SK-N-SH (cell line): ENCODE measurements at regions not wholly inside any gene's neighbourhood (a gene's known extent, or its start where the extent isn't known, plus 50 kb on each side); places are given as distances from the start of the nearest gene placed in this dataset.

Experiments
- CTCF ChIA-PET: fragments of 300-600, 350-600 bp; formaldehyde crosslinking; extraction: SDS; loops from one replicate; lab custom pipeline; 2021; lab: Yijun Ruan, JAX
- POLR2A ChIA-PET: fragments of 350-600 bp; sonication (Branson Sonifier 250); formaldehyde crosslinking; extraction: SDS; loops from one replicate; lab custom pipeline; 2020; ENCODE audit warnings: antibody characterized with exemption, inconsistent platforms; lab: Yijun Ruan, JAX
- DNase-seq: peaks from one replicate; pipeline ENCODE4 v3.0.0; 2012
- H2AFZ ChIP-seq: fragments of 200-600 bp; sonication (generic); 2 replicates; pipeline ENCODE4 v1.8.1; 2016; ENCODE audit warnings: antibody characterized with exemption, mild to moderate bottlenecking, low read depth
- H3F3A ChIP-seq: fragments of 200-600 bp; sonication (generic); replicated peaks from 2 replicates; pipeline ENCODE3; 2016; ENCODE audit warnings: antibody characterized with exemption, mild to moderate bottlenecking; ENCODE audit not compliant: insufficient read depth
- H3K27ac ChIP-seq, 2 experiments: fragments of 200-500 bp in 1 of 2; fragments of 200-600 bp in 1 of 2; sonication (Bioruptor generic) in 1 of 2; sonication (generic), shearing (Covaris generic) in 1 of 2; 2 replicates each; pipeline versions ENCODE4 v1.5.1 to v1.6.1; 2014 to 2016; ENCODE audit warnings: low read depth in 2 of 2, inconsistent platforms in 1 of 2, low read length in 1 of 2, mild to moderate bottlenecking in 1 of 2, mixed read lengths in 1 of 2
- H3K27me3 ChIP-seq: fragments of 200-600 bp; sonication (generic), shearing (Covaris generic); 2 replicates; pipeline ENCODE4 v1.6.1; 2016; ENCODE audit warnings: mixed run types; ENCODE audit not compliant: insufficient read depth
- H3K36me3 ChIP-seq, 2 experiments: fragments of 200-500 bp in 1 of 2; fragments of 200-600 bp in 1 of 2; sonication (Bioruptor generic) in 1 of 2; sonication (generic) in 1 of 2; replicated peaks in 1 of 2; 2 replicates each; pipeline versions ENCODE3 to v1.5.1; 2014 to 2016; ENCODE audit warnings: low read length in 1 of 2, mild to moderate bottlenecking in 1 of 2; ENCODE audit not compliant: insufficient read depth in 2 of 2, control insufficient read depth in 1 of 2
- H3K4me1 ChIP-seq, 2 experiments: fragments of 200-500 bp in 1 of 2; fragments of 200-600 bp in 1 of 2; sonication (Bioruptor generic) in 1 of 2; sonication (generic), shearing (Covaris generic) in 1 of 2; 2 replicates each; pipeline versions ENCODE4 v1.5.1 to v1.6.1; 2014 to 2016; ENCODE audit warnings: low read depth in 1 of 2, low read length in 1 of 2, mixed run types in 1 of 2; ENCODE audit not compliant: insufficient read depth in 2 of 2, control insufficient read depth in 1 of 2
- H3K4me2 ChIP-seq: fragments of 200-600 bp; sonication (generic), shearing (Covaris generic); 2 replicates; pipeline ENCODE4 v1.6.1; 2017; ENCODE audit warnings: mixed run types
- H3K4me3 ChIP-seq, 2 experiments: fragments of 200-500 bp in 1 of 2; fragments of 200-600 bp in 1 of 2; sonication (Bioruptor generic) in 1 of 2; sonication (generic), shearing (Covaris generic) in 1 of 2; 2 replicates each; pipeline versions ENCODE4 v1.5.1 to v1.8.1; 2014 to 2016; ENCODE audit warnings: low read depth in 2 of 2, inconsistent platforms in 1 of 2, low read length in 1 of 2, mild to moderate bottlenecking in 1 of 2, mixed read lengths in 1 of 2, moderate library complexity in 1 of 2
- H3K79me2 ChIP-seq: fragments of 200-600 bp; sonication (generic); 2 replicates; pipeline ENCODE4 v1.8.1; 2017; ENCODE audit warnings: mild to moderate bottlenecking; ENCODE audit not compliant: insufficient read depth
- H3K9ac ChIP-seq: fragments of 200-600 bp; sonication (generic); 2 replicates; pipeline ENCODE4 v1.6.1; 2017; ENCODE audit warnings: mixed run types
- H3K9me2 ChIP-seq: fragments of 200-600 bp; sonication (generic); 2 replicates; pipeline ENCODE4 v1.6.1; 2017; ENCODE audit warnings: mixed run types
- H3K9me3 ChIP-seq: fragments of 200-600 bp; sonication (generic); 2 replicates; pipeline ENCODE4 v1.6.1; 2017; ENCODE audit warnings: mixed run types, mild to moderate bottlenecking, moderate library complexity
- H4K20me1 ChIP-seq: fragments of 200-600 bp; sonication (generic); 2 replicates; pipeline ENCODE4 v1.6.1; 2017; ENCODE audit warnings: mild to moderate bottlenecking, mixed run types; ENCODE audit not compliant: insufficient read depth
- EP300 ChIP-seq, 2 experiments: IDR thresholded peaks; 2 replicates each; pipeline versions ENCODE4 v1.4.0 to v1.6.1; 2012; ENCODE audit warnings: borderline replicate concordance in 1 of 2, low read depth in 1 of 2, low read length in 1 of 2
- EZH2phosphoT487 ChIP-seq: fragments of 200-600 bp; sonication (generic); IDR thresholded peaks from 2 replicates; pipeline ENCODE4 v1.6.1; 2017; ENCODE audit warnings: low read depth, mixed run types, mild to moderate bottlenecking, antibody characterized with exemption, moderate library complexity, borderline replicate concordance
- GATA2 ChIP-seq: sonication (generic); formaldehyde crosslinking; IDR thresholded peaks from 2 replicates; pipeline ENCODE4 v1.5.0; 2020; ENCODE audit warnings: mild to moderate bottlenecking, missing genetic modification reagents
- MAX ChIP-seq: IDR thresholded peaks from 2 replicates; pipeline ENCODE4 v1.4.0; 2012; ENCODE audit warnings: low read depth
- MEF2A ChIP-seq: IDR thresholded peaks from 2 replicates; pipeline ENCODE4 v1.4.0; 2012; ENCODE audit warnings: low read depth, borderline replicate concordance
- NFIC ChIP-seq: IDR thresholded peaks from 2 replicates; pipeline ENCODE4 v1.4.0; 2012; ENCODE audit warnings: borderline replicate concordance
- REST ChIP-seq: IDR thresholded peaks from 2 replicates; pipeline ENCODE4 v1.6.1; 2012; ENCODE audit warnings: mild to moderate bottlenecking, low read depth, low read length, moderate library complexity
- TEAD4 ChIP-seq: IDR thresholded peaks from 2 replicates; pipeline ENCODE4 v1.4.0; 2012; ENCODE audit warnings: mild to moderate bottlenecking, borderline replicate concordance; ENCODE audit not compliant: insufficient read depth
- WGBS: methylation state at CpG from one replicate; pipeline ENCODE4 v1.1.6; 2017; ENCODE audit warnings: low lambda C conversion rate; 5-methylcytosine and 5-hydroxymethylcytosine counted together
- TF ChIP-seq, protein P1 (sequence below): IDR thresholded peaks from 2 replicates; pipeline ENCODE4; 2012

DNA sequence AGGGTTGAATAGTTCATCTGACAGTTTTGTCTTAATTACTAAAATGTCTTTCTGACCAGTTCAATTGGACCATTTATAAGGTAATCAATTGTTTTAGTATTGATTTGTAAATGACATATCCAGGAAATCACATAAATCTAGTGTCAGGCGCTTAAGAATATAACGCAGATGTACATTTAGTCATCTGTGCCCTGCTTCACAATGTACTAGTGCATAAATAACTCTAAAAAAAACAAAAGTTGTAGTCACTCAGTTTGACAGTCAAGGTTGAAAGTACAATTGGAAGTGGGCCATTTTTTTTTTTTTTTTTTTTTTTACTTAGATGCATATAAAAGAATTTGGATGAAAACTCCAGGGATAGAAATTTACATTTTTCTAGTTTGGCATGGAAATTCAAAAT, 490.4 kb downstream of the PTPRC start:
- ChIA-PET POLR2A (no interaction called here), CTCF (no interaction called here)
- WGBS = 67% methylated on average over 2 of the region's 2 CpGs
- Histone ChIP-seq H3K27me3 (no peaks in the 10 kb centered on the region), H3F3A (peaks cover 5% of the 10 kb centered on the region), H3K9ac (no peak overlapping the region), H3K9me3 (no peaks in the 10 kb centered on the region), H3K4me1 (peaks cover 0 to 10% of the 10 kb centered on the region in 2 experiments; a peak in 3 of 4 replicates), H2AFZ (no peak overlapping the region), H3K4me2 (no peak overlapping the region), H3K4me3 (no peak overlapping the region), H4K20me1 (no peaks in the 10 kb centered on the region), H3K79me2 (no peaks in the 10 kb centered on the region), H3K36me3 (no peaks in the 10 kb centered on the region), H3K27ac (no peak overlapping the region), H3K9me2 (no peaks in the 10 kb centered on the region)
- DNase-seq = no peak
- TF ChIP-seq NFIC = peak; percentile 21; the same call in 1 of the 2 replicates
- TF ChIP-seq REST = no peak
- no peak for TF ChIP-seq EZH2phosphoT487
- TF ChIP-seq, protein P1, sequence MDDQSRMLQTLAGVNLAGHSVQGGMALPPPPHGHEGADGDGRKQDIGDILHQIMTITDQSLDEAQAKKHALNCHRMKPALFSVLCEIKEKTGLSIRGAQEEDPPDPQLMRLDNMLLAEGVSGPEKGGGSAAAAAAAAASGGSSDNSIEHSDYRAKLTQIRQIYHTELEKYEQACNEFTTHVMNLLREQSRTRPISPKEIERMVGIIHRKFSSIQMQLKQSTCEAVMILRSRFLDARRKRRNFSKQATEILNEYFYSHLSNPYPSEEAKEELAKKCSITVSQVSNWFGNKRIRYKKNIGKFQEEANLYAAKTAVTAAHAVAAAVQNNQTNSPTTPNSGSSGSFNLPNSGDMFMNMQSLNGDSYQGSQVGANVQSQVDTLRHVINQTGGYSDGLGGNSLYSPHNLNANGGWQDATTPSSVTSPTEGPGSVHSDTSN = peak; percentile 47; the same call in 1 of the 2 replicates

DNA sequence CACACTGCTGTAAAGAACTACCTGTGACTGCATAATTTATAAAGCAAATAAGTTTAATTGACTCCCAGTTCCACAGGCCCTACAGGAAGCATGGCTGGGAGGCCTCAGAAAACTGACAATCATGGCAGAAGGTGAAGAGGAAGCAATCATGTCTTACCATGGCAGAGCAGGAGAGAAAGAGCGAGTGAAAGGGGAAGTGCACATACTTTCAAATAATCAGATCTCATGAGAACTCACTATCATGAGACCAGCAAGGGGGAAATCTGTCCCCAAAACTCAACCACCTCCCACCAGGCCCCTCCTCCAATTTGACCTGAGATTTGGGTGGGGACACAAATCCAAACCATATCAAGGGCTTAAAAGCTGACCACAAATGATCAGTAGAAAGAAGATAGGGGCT, 493.2 kb downstream of the PTPRC start:
- no peaks in the 10 kb centered on the region for H3K9me3 ChIP-seq
- no peak for DNase-seq
- H3K4me1 ChIP-seq = peaks cover 0 to 5% of the 10 kb centered on the region in 2 experiments; a peak in 2 of 4 replicates
- no peak overlapping the region for H3K27ac ChIP-seq
- 75% methylated on average over 1 of the region's 1 CpG for WGBS
- no peak overlapping the region for H3K4me2 ChIP-seq
- CTCF ChIA-PET = interaction anchor here (0.7 to 2.1 kb wide), 2 partner anchors 9 to 19 kb away, joined by 3 to 6 read pairs; no protein-coding TSS in a partner anchor
- no peak overlapping the region for H3K9ac ChIP-seq
- no peaks in the 10 kb centered on the region for H3K9me2 ChIP-seq
- TF ChIP-seq MEF2A = no peak
- TF ChIP-seq TEAD4 = no peak
- TF ChIP-seq MAX = no peak
- TF ChIP-seq GATA2 (CRISPR knock-in tag) = no peak
- no peak for TF ChIP-seq EP300 (IDR thresholded peaks at IDR 0.05; ENCODE audit: borderline replicate concordance in 1 of 2, low read depth in 1 of 2, low read length in 1 of 2)
- no peaks in the 10 kb centered on the region for H3K27me3 ChIP-seq
- H4K20me1 ChIP-seq = no peaks in the 10 kb centered on the region
- H3K79me2 ChIP-seq = no peaks in the 10 kb centered on the region
- no peak overlapping the region for H3K4me3 ChIP-seq
- no peak overlapping the region for H2AFZ ChIP-seq
- POLR2A ChIA-PET = no interaction called here
- H3F3A ChIP-seq = no peaks in the 10 kb centered on the region
- no peaks in the 10 kb centered on the region for H3K36me3 ChIP-seq
